HL-60 (cell line): ENCODE measurements at regions not wholly inside any gene's neighbourhood (a gene's known extent, or its start where the extent isn't known, plus 50 kb on each side); places are given as distances from the start of the nearest gene placed in this dataset.

Source experiments
- DNase-seq, 2 experiments: peaks; one replicate each; pipeline ENCODE4 v3.0.0-alpha.2; 2010 to 2020; ENCODE audit warnings: low read depth in 1 of 2, low spot score in 1 of 2
- H3K27ac ChIP-seq: fragments of 250-450 bp; sonication (Bioruptor Pico); replicated peaks from 2 replicates; pipeline ENCODE4 v1.5.1; 2020; ENCODE audit warnings: mild to moderate bottlenecking, moderate library complexity
- H3K27me3 ChIP-seq: fragments of 250-450 bp; sonication (Bioruptor Pico); 2 replicates; pipeline ENCODE4 v1.5.1; 2021; ENCODE audit warnings: mild to moderate bottlenecking, moderate library complexity; ENCODE audit not compliant: insufficient read depth, poor library complexity, severe bottlenecking
- H3K4me3 ChIP-seq: replicated peaks from 2 replicates; pipeline ENCODE4 v1.5.1; 2011; ENCODE audit warnings: mild to moderate bottlenecking, control low read depth, low read length; ENCODE audit not compliant: insufficient read depth
- GABPA ChIP-seq: IDR thresholded peaks from 2 replicates; pipeline ENCODE4 v1.6.1; 2012; ENCODE audit warnings: low read depth
- POLR2AphosphoS5 ChIP-seq: IDR thresholded peaks from 2 replicates; pipeline ENCODE4 v1.6.1; 2012; ENCODE audit warnings: low read depth
- SPI1 ChIP-seq: IDR thresholded peaks from 2 replicates; pipeline ENCODE4 v1.6.1; 2012; ENCODE audit warnings: low read depth, mild to moderate bottlenecking, borderline replicate concordance
- TF ChIP-seq, protein P1 (sequence below): IDR thresholded peaks from one replicate; pipeline ENCODE4 v1.5.1; 2011; ENCODE audit warnings: low read length, control low read depth, inconsistent platforms; ENCODE audit not compliant: insufficient read depth
- TF ChIP-seq, protein P2 (sequence below): IDR thresholded peaks from 2 replicates; pipeline ENCODE4 v1.6.1; 2012; ENCODE audit warnings: low read depth; ENCODE audit not compliant: insufficient replicate concordance

DNA sequence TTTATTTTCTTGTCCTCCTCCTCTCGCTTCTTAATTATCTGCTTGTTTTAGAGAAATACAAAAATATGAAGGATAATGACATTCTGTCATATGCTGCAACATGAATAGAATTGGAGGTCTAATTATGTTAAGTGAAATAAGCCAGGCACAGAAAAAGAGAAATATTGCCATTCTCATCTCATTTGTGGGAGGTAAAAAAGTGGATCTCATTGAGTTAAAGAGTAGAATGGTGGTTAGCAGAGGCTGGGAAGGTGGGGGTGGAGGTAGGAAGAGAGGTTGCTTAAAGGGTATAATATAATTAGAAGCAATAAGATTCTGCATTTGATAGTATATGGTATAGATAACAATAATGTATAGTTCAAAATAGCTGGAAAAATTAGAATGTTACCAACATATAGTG lies 231.3 kb downstream of the JRKL start:
- DNase-seq: no peak
- no peaks in the 10 kb centered on the region for H3K27me3 ChIP-seq
- TF ChIP-seq, protein P1, sequence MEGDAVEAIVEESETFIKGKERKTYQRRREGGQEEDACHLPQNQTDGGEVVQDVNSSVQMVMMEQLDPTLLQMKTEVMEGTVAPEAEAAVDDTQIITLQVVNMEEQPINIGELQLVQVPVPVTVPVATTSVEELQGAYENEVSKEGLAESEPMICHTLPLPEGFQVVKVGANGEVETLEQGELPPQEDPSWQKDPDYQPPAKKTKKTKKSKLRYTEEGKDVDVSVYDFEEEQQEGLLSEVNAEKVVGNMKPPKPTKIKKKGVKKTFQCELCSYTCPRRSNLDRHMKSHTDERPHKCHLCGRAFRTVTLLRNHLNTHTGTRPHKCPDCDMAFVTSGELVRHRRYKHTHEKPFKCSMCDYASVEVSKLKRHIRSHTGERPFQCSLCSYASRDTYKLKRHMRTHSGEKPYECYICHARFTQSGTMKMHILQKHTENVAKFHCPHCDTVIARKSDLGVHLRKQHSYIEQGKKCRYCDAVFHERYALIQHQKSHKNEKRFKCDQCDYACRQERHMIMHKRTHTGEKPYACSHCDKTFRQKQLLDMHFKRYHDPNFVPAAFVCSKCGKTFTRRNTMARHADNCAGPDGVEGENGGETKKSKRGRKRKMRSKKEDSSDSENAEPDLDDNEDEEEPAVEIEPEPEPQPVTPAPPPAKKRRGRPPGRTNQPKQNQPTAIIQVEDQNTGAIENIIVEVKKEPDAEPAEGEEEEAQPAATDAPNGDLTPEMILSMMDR: no peak
- no peak for TF ChIP-seq SPI1
- no peak overlapping the region for H3K4me3 ChIP-seq
- no peak overlapping the region for H3K27ac ChIP-seq

DNA sequence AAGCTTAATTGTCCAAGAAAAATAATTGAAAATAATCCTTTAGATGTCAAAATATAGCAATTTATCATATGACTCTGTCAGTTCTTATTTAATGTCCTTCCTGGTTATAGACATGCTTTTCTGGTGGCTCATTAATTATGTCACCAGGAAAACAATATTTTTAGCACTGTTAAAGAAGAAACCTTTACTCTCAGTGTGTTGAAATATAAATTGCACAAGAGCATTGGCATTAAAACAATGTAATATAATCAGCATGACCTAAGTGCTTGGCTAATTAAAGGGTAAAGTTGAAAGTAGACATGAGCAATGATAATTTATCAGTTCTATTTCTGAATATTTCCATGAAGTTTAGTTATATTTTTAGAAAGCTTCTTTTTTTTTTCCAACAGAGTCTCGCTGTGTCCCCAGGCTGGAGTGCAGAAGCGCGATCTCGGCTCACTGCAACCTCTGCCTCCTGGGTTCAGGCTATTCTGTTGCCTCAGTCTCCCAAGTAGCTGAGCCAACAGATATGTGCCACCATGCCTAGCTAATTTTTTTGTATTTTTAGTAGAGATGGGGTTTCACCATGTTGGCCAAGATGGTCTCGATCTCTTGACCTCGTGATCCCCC lies 232.3 kb downstream of the JRKL start:
- no peak overlapping the region for H3K27ac ChIP-seq
- no peak for DNase-seq
- H3K27me3 ChIP-seq: no peaks in the 10 kb centered on the region
- H3K4me3 ChIP-seq: no peak overlapping the region
- TF ChIP-seq, protein P1: no peak
- TF ChIP-seq GABPA (no peak), SPI1 (no peak), POLR2AphosphoS5 (no peak)
- TF ChIP-seq, protein P2, sequence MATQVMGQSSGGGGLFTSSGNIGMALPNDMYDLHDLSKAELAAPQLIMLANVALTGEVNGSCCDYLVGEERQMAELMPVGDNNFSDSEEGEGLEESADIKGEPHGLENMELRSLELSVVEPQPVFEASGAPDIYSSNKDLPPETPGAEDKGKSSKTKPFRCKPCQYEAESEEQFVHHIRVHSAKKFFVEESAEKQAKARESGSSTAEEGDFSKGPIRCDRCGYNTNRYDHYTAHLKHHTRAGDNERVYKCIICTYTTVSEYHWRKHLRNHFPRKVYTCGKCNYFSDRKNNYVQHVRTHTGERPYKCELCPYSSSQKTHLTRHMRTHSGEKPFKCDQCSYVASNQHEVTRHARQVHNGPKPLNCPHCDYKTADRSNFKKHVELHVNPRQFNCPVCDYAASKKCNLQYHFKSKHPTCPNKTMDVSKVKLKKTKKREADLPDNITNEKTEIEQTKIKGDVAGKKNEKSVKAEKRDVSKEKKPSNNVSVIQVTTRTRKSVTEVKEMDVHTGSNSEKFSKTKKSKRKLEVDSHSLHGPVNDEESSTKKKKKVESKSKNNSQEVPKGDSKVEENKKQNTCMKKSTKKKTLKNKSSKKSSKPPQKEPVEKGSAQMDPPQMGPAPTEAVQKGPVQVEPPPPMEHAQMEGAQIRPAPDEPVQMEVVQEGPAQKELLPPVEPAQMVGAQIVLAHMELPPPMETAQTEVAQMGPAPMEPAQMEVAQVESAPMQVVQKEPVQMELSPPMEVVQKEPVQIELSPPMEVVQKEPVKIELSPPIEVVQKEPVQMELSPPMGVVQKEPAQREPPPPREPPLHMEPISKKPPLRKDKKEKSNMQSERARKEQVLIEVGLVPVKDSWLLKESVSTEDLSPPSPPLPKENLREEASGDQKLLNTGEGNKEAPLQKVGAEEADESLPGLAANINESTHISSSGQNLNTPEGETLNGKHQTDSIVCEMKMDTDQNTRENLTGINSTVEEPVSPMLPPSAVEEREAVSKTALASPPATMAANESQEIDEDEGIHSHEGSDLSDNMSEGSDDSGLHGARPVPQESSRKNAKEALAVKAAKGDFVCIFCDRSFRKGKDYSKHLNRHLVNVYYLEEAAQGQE: no peak

DNA sequence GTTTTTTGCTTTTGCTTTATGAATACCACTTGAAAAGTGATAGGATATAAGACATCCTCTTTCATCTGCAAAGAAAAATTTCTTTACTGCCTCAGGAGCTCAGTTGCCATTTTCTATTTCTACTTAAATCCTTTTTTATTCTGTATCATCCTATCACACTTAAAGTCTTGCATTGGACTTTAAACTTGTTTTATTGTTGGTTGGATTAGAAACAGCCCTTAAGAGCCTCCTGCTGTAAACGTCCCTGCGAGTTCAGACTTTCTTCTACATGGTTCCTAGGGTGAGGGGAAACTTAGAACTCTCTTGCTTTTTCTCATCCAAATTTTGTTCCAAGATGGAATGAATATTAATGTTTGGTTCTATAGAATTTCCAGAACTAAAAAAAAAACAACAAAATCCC lies 234.3 kb downstream of the JRKL start:
- Histone ChIP-seq H3K27me3 (no peaks in the 10 kb centered on the region), H3K4me3 (no peak overlapping the region), H3K27ac (no peak overlapping the region)
- TF ChIP-seq, protein P2: no peak
- no peak for TF ChIP-seq GABPA
- TF ChIP-seq, protein P1: no peak
- TF ChIP-seq SPI1: no peak
- TF ChIP-seq POLR2AphosphoS5: no peak
- no peak for DNase-seq

DNA sequence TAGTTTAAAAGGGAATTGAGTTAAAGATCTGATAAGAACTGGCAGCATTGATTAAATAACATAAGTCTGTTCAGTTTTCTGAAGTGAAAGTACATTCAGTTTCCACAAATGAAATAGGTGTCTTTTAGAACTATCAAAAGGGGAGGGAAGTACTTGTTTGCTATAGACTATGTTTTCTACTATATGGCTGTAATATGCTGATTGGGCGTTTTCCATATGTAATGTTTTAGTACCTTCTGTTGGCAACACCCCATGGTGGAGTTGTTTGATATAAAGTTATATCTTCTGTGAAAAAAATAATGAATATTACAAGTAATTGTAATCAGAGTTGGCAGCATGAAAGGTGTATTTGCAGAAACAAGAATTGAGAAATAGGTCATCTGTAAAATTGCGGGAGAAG lies 237.6 kb downstream of the JRKL start:
- no peak overlapping the region for H3K27ac ChIP-seq
- no peak for DNase-seq
- no peaks in the 10 kb centered on the region for H3K27me3 ChIP-seq
- H3K4me3 ChIP-seq: no peak overlapping the region
- TF ChIP-seq, protein P2: no peak
- TF ChIP-seq, protein P1: no peak
